CD14-positive monocyte (primary cell): ENCODE measurements at regions not wholly inside any gene's neighbourhood (a gene's known extent, or its start where the extent isn't known, plus 50 kb on each side); places are given as distances from the start of the nearest gene placed in this dataset.

Experiments
- DNase-seq, 3 donors: peaks; one replicate each; pipeline ENCODE4 v3.0.0-alpha.2; 2011 to 2022
- H2AFZ ChIP-seq: 2 replicates; pipeline ENCODE4 v1.6.0; 2012; ENCODE audit warnings: mild to moderate bottlenecking, low read depth, low read length, inconsistent platforms; ENCODE audit not compliant: insufficient read depth, poor library complexity, severe bottlenecking
- H3K27ac ChIP-seq, 2 donors: 1 replicate in 1 of 2; 2 replicates in 1 of 2; pipeline ENCODE4 v1.5.1; 2012 to 2013; ENCODE audit warnings: low read length in 2 of 2, control low read depth in 1 of 2, inconsistent platforms in 1 of 2, low read depth in 1 of 2, mild to moderate bottlenecking in 1 of 2
- H3K27me3 ChIP-seq, 2 donors: one replicate each; pipeline versions ENCODE4 v1.6.0 to v1.6.1; 2011 to 2013; ENCODE audit warnings: low read length in 2 of 2; ENCODE audit not compliant: control insufficient read depth in 2 of 2, insufficient read depth in 2 of 2
- H3K36me3 ChIP-seq, 2 donors: replicated peaks in 1 of 2; 1 replicate in 1 of 2; 2 replicates in 1 of 2; pipeline versions ENCODE4 v1.5.1 to v1.6.1; 2012 to 2013; ENCODE audit warnings: low read length in 2 of 2, control low read depth in 1 of 2, inconsistent platforms in 1 of 2, mild to moderate bottlenecking in 1 of 2; ENCODE audit not compliant: insufficient read depth in 2 of 2, control insufficient read depth in 1 of 2
- H3K4me1 ChIP-seq, 2 donors: 1 replicate in 1 of 2; 2 replicates in 1 of 2; pipeline versions ENCODE4 v1.5.1 to v1.6.1; 2012 to 2013; ENCODE audit warnings: low read length in 2 of 2, control low read depth in 1 of 2, inconsistent platforms in 1 of 2, mild to moderate bottlenecking in 1 of 2, moderate library complexity in 1 of 2; ENCODE audit not compliant: insufficient read depth in 2 of 2, control insufficient read depth in 1 of 2
- H3K4me2 ChIP-seq: replicated peaks from 2 replicates; pipeline ENCODE3; 2012; ENCODE audit warnings: low read length, moderate library complexity, mild to moderate bottlenecking; ENCODE audit not compliant: poor library complexity, severe bottlenecking; ENCODE audit errors: extremely low read depth
- H3K4me3 ChIP-seq, 3 experiments: fragments of 200-600 bp in 1 of 3; sonication (generic) in 1 of 3; replicated peaks in 1 of 3; 1 replicate in 2 of 3; 2 replicates in 1 of 3; pipeline ENCODE4 v1.5.1; 2011 to 2013; ENCODE audit warnings: low read length in 3 of 3, mild to moderate bottlenecking in 3 of 3, control low read depth in 2 of 3, low read depth in 2 of 3, inconsistent platforms in 1 of 3, moderate library complexity in 1 of 3
- H3K79me2 ChIP-seq: 2 replicates; pipeline ENCODE4 v1.6.0; 2012; ENCODE audit warnings: mild to moderate bottlenecking, control low read depth, inconsistent platforms, low read length, moderate library complexity; ENCODE audit not compliant: insufficient read depth
- H3K9ac ChIP-seq: 2 replicates; pipeline ENCODE4 v1.6.0; 2017; ENCODE audit warnings: low read length, mild to moderate bottlenecking; ENCODE audit not compliant: insufficient read depth, poor library complexity, severe bottlenecking
- H3K9me3 ChIP-seq, 2 donors: replicated peaks in 1 of 2; 1 replicate in 1 of 2; 2 replicates in 1 of 2; pipeline versions ENCODE4 v1.5.1 to v1.6.1; 2012 to 2013; ENCODE audit warnings: low read length in 2 of 2, control low read depth in 1 of 2; ENCODE audit not compliant: control insufficient read depth in 1 of 2, insufficient read depth in 1 of 2
- H4K20me1 ChIP-seq: 2 replicates; pipeline ENCODE4 v1.6.0; 2012; ENCODE audit warnings: mild to moderate bottlenecking, low read length, control low read depth, moderate library complexity; ENCODE audit not compliant: insufficient read depth
- H3K27ac Mint-ChIP-seq, 7 donors: one replicate each; pipeline ENCODE4 v1.8.0; 2020; ENCODE audit warnings: mild to moderate bottlenecking in 7 of 7, mixed read lengths in 7 of 7, moderate library complexity in 6 of 7, inconsistent platforms in 2 of 7
- H3K27me3 Mint-ChIP-seq, 3 donors: one replicate each; pipeline ENCODE4 v1.8.0; 2021 to 2022; ENCODE audit warnings: low read depth in 3 of 3, mild to moderate bottlenecking in 3 of 3, mixed read lengths in 3 of 3, moderate library complexity in 3 of 3, inconsistent platforms in 1 of 3
- H3K36me3 Mint-ChIP-seq, 2 donors: one replicate each; pipeline ENCODE4 v1.8.0; 2020; ENCODE audit warnings: mixed read lengths in 2 of 2, inconsistent platforms in 1 of 2, mild to moderate bottlenecking in 1 of 2
- H3K4me1 Mint-ChIP-seq: one replicate; pipeline ENCODE4 v1.8.0; 2020; ENCODE audit warnings: mild to moderate bottlenecking, mixed read lengths
- H3K4me3 Mint-ChIP-seq, 2 donors: one replicate each; pipeline ENCODE4 v1.8.0; 2020; ENCODE audit warnings: mild to moderate bottlenecking in 2 of 2, mixed read lengths in 2 of 2, moderate library complexity in 1 of 2
- H3K9me3 Mint-ChIP-seq, 7 donors: one replicate each; pipeline ENCODE4 v1.8.0; 2020 to 2022; ENCODE audit warnings: mixed read lengths in 7 of 7, mild to moderate bottlenecking in 6 of 7, moderate library complexity in 6 of 7, inconsistent platforms in 2 of 7
- WGBS: methylation state at CpG from one replicate; pipeline ENCODE4 v1.1.5; 2013; ENCODE audit warnings: missing lambda C conversion rate; ENCODE audit not compliant: insufficient coverage; 5-methylcytosine and 5-hydroxymethylcytosine counted together
- intact Hi-C, 2 donors: fragments of 100-400 bp; cut with micrococcal nuclease; formaldehyde crosslinking; loops; one replicate each; pipeline versions ENCODE4 v1.15.0 to v1.15.1; 2023
- TF ChIP-seq, protein P1 (sequence below): fragments of 200-600 bp; IDR thresholded peaks from one replicate; pipeline ENCODE4 v1.8.0; 2022; ENCODE audit warnings: antibody characterized with exemption, mild to moderate bottlenecking

DNA sequence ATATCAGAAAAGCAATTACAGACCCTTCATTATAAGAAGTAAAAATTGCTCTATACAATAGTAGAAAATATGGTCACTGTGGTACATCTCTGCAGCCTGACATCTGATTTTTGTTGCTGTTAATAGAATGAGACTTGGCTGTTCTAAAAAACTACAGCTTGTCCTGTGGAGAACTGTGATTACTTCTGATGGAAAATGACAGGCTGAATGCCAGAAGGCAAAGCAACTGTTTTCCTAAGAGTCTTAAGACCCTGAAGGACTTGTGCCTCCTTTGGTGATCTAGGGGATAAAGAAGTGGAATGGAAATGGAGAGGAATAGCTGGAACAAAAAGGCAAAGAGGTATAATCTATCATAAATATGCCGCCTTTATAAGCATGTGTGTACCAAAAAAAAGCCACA lies 314.8 kb downstream of the BCHE start:
- WGBS: no CpG with 5 or more reads among the region's 1 CpG
- Mint-ChIP-seq H3K4me1 (no peaks in the 10 kb centered on the region), H3K27me3 (no peaks in the 10 kb centered on the region)

DNA sequence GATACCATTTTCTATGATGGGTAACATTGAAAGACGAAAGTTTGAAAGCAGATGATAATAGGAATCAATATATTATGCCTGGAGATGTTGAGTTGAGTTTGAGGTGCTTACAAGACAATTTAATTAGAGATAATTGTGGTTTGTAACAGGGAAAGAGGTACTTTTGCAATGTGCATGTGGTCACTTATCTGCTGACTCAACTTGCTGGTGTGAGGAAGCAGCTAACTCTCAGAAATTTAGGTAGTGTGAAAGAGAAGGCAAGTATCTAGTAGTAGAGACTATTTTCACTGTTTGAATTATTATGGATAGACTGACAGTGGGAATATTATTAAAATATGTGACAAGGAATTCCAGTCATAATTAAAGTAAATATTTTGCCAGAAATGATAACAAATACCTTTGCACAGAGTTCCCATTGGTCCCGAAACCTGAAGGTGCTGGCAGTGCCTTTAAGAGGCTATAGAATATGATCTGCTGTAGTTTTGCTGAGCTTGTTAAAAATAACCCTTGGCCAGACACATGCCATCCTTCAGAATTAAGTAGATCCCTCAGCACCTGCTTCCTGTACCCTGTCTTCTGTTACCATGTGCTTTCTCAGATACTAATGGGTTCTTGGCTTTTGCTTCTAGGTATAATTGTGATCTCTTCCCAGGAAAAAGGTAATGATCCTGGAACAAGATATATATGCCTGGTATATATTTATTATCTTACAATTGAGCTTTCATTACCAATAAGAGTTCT lies 315.9 kb downstream of the BCHE start:
- Mint-ChIP-seq H3K27me3 (no peaks in the 10 kb centered on the region), H3K9me3 (peaks cover 0 to 8% (median 0%) of the 10 kb centered on the region in 7 donors), H3K36me3 (no peaks in the 10 kb centered on the region), H3K4me3 (no peak overlapping the region), H3K27ac (no peak overlapping the region), H3K4me1 (no peaks in the 10 kb centered on the region)
- Histone ChIP-seq H3K79me2 (no peaks in the 10 kb centered on the region), H3K9ac (no peak overlapping the region), H3K27ac (no peak overlapping the region), H3K4me1 (no peaks in the 10 kb centered on the region), H3K9me3 (peaks cover 0 to 4% of the 10 kb centered on the region in 2 donors), H3K27me3 (no peaks in the 10 kb centered on the region), H3K4me3 (no peak overlapping the region), H3K4me2 (no peak overlapping the region), H3K36me3 (no peaks in the 10 kb centered on the region), H4K20me1 (no peaks in the 10 kb centered on the region), H2AFZ (no peak overlapping the region)
- no peak for DNase-seq
- 56% methylated on average over 1 of the region's 2 CpGs for WGBS
- intact Hi-C loops: no loop called here
- TF ChIP-seq, protein P1, sequence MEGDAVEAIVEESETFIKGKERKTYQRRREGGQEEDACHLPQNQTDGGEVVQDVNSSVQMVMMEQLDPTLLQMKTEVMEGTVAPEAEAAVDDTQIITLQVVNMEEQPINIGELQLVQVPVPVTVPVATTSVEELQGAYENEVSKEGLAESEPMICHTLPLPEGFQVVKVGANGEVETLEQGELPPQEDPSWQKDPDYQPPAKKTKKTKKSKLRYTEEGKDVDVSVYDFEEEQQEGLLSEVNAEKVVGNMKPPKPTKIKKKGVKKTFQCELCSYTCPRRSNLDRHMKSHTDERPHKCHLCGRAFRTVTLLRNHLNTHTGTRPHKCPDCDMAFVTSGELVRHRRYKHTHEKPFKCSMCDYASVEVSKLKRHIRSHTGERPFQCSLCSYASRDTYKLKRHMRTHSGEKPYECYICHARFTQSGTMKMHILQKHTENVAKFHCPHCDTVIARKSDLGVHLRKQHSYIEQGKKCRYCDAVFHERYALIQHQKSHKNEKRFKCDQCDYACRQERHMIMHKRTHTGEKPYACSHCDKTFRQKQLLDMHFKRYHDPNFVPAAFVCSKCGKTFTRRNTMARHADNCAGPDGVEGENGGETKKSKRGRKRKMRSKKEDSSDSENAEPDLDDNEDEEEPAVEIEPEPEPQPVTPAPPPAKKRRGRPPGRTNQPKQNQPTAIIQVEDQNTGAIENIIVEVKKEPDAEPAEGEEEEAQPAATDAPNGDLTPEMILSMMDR: no peak

More for the DNA sequence above, 314.8 kb downstream of the BCHE start:
- Histone ChIP-seq H3K27ac (no peak overlapping the region), H3K27me3 (no peaks in the 10 kb centered on the region), H3K4me3 (no peak overlapping the region), H3K36me3 (no peaks in the 10 kb centered on the region), H3K4me1 (no peaks in the 10 kb centered on the region), H3K9ac (no peak overlapping the region), H4K20me1 (no peaks in the 10 kb centered on the region), H2AFZ (no peak overlapping the region), H3K79me2 (no peaks in the 10 kb centered on the region), H3K9me3 (peaks cover 0 to 4% of the 10 kb centered on the region in 2 donors), H3K4me2 (no peak overlapping the region)
- H3K36me3 Mint-ChIP-seq: no peaks in the 10 kb centered on the region
- H3K4me3 Mint-ChIP-seq: no peak overlapping the region
- TF ChIP-seq, protein P1: no peak
- intact Hi-C loops: no loop called here
- DNase-seq: no peak
- peaks cover 0 to 8% (median 0%) of the 10 kb centered on the region in 7 donors for H3K9me3 Mint-ChIP-seq
- H3K27ac Mint-ChIP-seq: no peak overlapping the region
